K562 (cell line): ENCODE measurements at regions not wholly inside any gene's neighbourhood (a gene's known extent, or its start where the extent isn't known, plus 50 kb on each side); places are given as distances from the start of the nearest gene placed in this dataset.

Experiments used
- ATAC-seq: fragments of 200-7000 bp; cut with Tn5 transposase; 3 replicates; pipeline ENCODE4 v1.9.1; 2020; ENCODE audit warnings: moderate library complexity
- BruUV-seq: library from RNA; stranded (reverse); fragments of 400-500 nt; replicated peaks from 2 replicates; lab custom pipeline; 2021; lab: Mats Ljungman, UMichigan
- CTCF ChIA-PET: fragments of 300-600 bp; formaldehyde crosslinking; extraction: SDS; loops from one replicate; lab custom pipeline; 2021; ENCODE audit warnings: low intra/inter-chr PET ratio; lab: Yijun Ruan, JAX
- POLR2A ChIA-PET: fragments of 300-600, 350-650 bp; sonication (Branson Sonifier 250); formaldehyde crosslinking; extraction: SDS; loops from one replicate; lab custom pipeline; 2021; ENCODE audit warnings: antibody characterized with exemption, inconsistent platforms; lab: Yijun Ruan, JAX
- DNase-seq, 4 experiments: peaks; one replicate each; pipeline versions ENCODE4 v3.0.0 to v3.0.0-alpha.2; 2011 to 2018; ENCODE audit warnings: low spot score in 3 of 4, mixed read lengths in 3 of 4; ENCODE audit errors: extremely low read depth in 1 of 4
- FAIRE-seq: peaks from 2 replicates; lab custom pipeline; 2011; peaks lifted over from hg19 to GRCh38; lab: Jason Lieb, UNC
- H2AFZ ChIP-seq: 2 replicates; pipeline ENCODE4 v1.6.0; 2011; ENCODE audit warnings: low read depth, low read length, control low read depth, inconsistent platforms
- H3K27ac ChIP-seq: fragments of 200-600 bp; 3 replicates; pipeline ENCODE4 v1.8.0; 2011; ENCODE audit warnings: low read depth, mild to moderate bottlenecking, control low read depth, inconsistent platforms, low read length, moderate library complexity, mixed read lengths; ENCODE audit errors: extremely low read depth
- H3K27me3 ChIP-seq, 2 experiments: fragments of 300-600 bp in 1 of 2; 2 replicates in 1 of 2; 3 replicates in 1 of 2; pipeline versions ENCODE4 v1.6.0 to v1.8.0; 2011; ENCODE audit warnings: inconsistent platforms in 2 of 2, low read length in 2 of 2, mild to moderate bottlenecking in 1 of 2, mixed read lengths in 1 of 2, moderate library complexity in 1 of 2; ENCODE audit not compliant: control insufficient read depth in 2 of 2, insufficient read depth in 2 of 2
- H3K36me3 ChIP-seq: fragments of 300-600 bp; 3 replicates; pipeline ENCODE4 v1.8.0; 2011; ENCODE audit warnings: mild to moderate bottlenecking, low read length, inconsistent platforms; ENCODE audit not compliant: control insufficient read depth, insufficient read depth
- H3K4me1 ChIP-seq, 2 experiments: fragments of 200-600 bp in 1 of 2; replicated peaks in 1 of 2; 2 replicates in 1 of 2; 3 replicates in 1 of 2; pipeline versions ENCODE4 v1.5.1 to v1.8.0; 2011; ENCODE audit warnings: inconsistent platforms in 2 of 2, low read length in 2 of 2, mild to moderate bottlenecking in 1 of 2, mixed read lengths in 1 of 2, moderate library complexity in 1 of 2; ENCODE audit not compliant: control insufficient read depth in 2 of 2, insufficient read depth in 2 of 2
- H3K4me2 ChIP-seq: 2 replicates; pipeline ENCODE4 v1.6.1; 2011; ENCODE audit warnings: low read length, control low read depth, inconsistent platforms, mixed read lengths; ENCODE audit not compliant: insufficient read depth
- H3K4me3 ChIP-seq: fragments of 200-600 bp; sonication (generic), shearing (Covaris generic); 2 replicates; pipeline ENCODE4 v1.5.1; 2016; ENCODE audit warnings: control low read depth, inconsistent platforms
- H3K79me2 ChIP-seq: fragments of 200-600 bp; 3 replicates; pipeline ENCODE4 v1.8.0; 2011; ENCODE audit warnings: low read length, inconsistent platforms; ENCODE audit not compliant: control insufficient read depth, insufficient read depth
- H3K9ac ChIP-seq, 2 experiments: 2 replicates each; pipeline versions ENCODE4 v1.6.0 to v1.6.1; 2011; ENCODE audit warnings: low read depth in 2 of 2, low read length in 2 of 2, control low read depth in 1 of 2, inconsistent platforms in 1 of 2, mild to moderate bottlenecking in 1 of 2, mixed read lengths in 1 of 2; ENCODE audit not compliant: insufficient read depth in 1 of 2
- H3K9me1 ChIP-seq: one replicate; pipeline ENCODE4 v1.6.0; 2011; ENCODE audit warnings: inconsistent platforms, mild to moderate bottlenecking, low read length, moderate library complexity; ENCODE audit not compliant: control insufficient read depth, insufficient read depth
- H3K9me3 ChIP-seq: replicated peaks from 2 replicates; pipeline ENCODE4 v1.5.1; 2011; ENCODE audit warnings: low read depth, low read length, inconsistent platforms; ENCODE audit not compliant: control insufficient read depth, insufficient read depth
- H4K20me1 ChIP-seq: replicated peaks from 2 replicates; pipeline ENCODE4 v1.6.1; 2011; ENCODE audit warnings: low read length, inconsistent platforms, mixed read lengths; ENCODE audit not compliant: control insufficient read depth, insufficient read depth
- CTCFL ChIP-seq: IDR thresholded peaks from 2 replicates; pipeline ENCODE4 v1.6.1; 2011; ENCODE audit warnings: borderline replicate concordance, low read depth, mild to moderate bottlenecking, moderate library complexity, low read length; ENCODE audit not compliant: insufficient read depth, poor library complexity, severe bottlenecking
- HIVEP1 ChIP-seq: fragments of 250-450 bp; sonication (Bioruptor Pico); IDR thresholded peaks from 2 replicates; pipeline ENCODE4 v1.4.0; 2020; ENCODE audit warnings: mild to moderate bottlenecking
- HNRNPUL1 ChIP-seq: fragments of 200-400 bp; formaldehyde crosslinking; IDR thresholded peaks from 2 replicates; pipeline ENCODE4 v1.6.1; 2017; ENCODE audit warnings: low read length
- KAT2B ChIP-seq: IDR thresholded peaks from one replicate; pipeline ENCODE4 v1.6.1; 2012; ENCODE audit warnings: low read depth, mild to moderate bottlenecking, control low read depth, inconsistent platforms, low read length, moderate library complexity
- KDM2B ChIP-seq: fragments of 250-450 bp; sonication (Bioruptor Pico); IDR thresholded peaks from 2 replicates; pipeline ENCODE4 v1.8.0; 2021; ENCODE audit warnings: mild to moderate bottlenecking, moderate library complexity
- SMARCA4 ChIP-seq: fragments of 450-650 bp; IDR thresholded peaks from 2 replicates; pipeline ENCODE4 v1.6.1; 2016
- SMARCC2 ChIP-seq: fragments of 450-650 bp; IDR thresholded peaks from 2 replicates; pipeline ENCODE4 v1.6.1; 2017; ENCODE audit warnings: antibody characterized with exemption, moderate library complexity, mild to moderate bottlenecking, low read depth
- ZNF165 ChIP-seq: fragments of 250-450 bp; sonication (Bioruptor Pico); IDR thresholded peaks from 2 replicates; pipeline ENCODE4 v1.4.0; 2020; ENCODE audit warnings: borderline replicate concordance
- ZNF431 ChIP-seq: sonication (generic); formaldehyde crosslinking; IDR thresholded peaks from 2 replicates; pipeline ENCODE4 v1.8.0; 2022; ENCODE audit warnings: mild to moderate bottlenecking, missing genetic modification reagents
- ZNF57 ChIP-seq: fragments of 450-650 bp; formaldehyde crosslinking; IDR thresholded peaks from 2 replicates; pipeline ENCODE4 v1.4.0; 2020; ENCODE audit warnings: mild to moderate bottlenecking, moderate library complexity
- ZNF655 ChIP-seq: fragments of 250-450 bp; sonication (Bioruptor Pico); IDR thresholded peaks from 2 replicates; pipeline ENCODE4 v1.5.0; 2021
- ZNF79 ChIP-seq: fragments of 250-450 bp; sonication (Bioruptor Pico); IDR thresholded peaks from 2 replicates; pipeline ENCODE4 v1.4.0; 2020; ENCODE audit warnings: low read depth, mild to moderate bottlenecking, moderate library complexity
- WGBS: fragments of 100-300 bp; shearing (Covaris generic); methylation state at CpG from one replicate; pipeline ENCODE4 v1.1.6; 2016; ENCODE audit warnings: low coverage, mixed read lengths; ENCODE audit not compliant: insufficient coverage; ENCODE audit errors: missing lambda C conversion rate; 5-methylcytosine and 5-hydroxymethylcytosine counted together
- in situ Hi-C: fragments of 300-500 bp; cut with MboI; formaldehyde crosslinking; loops from 4 replicates; pipeline ENCODE4 v1.15.0; 2018; ENCODE audit warnings: inconsistent platforms, mixed read lengths
- intact Hi-C: fragments of 100-400 bp; cut with micrococcal nuclease; formaldehyde crosslinking; loops from 2 replicates; pipeline ENCODE4 v1.14.2; 2022
- TF ChIP-seq, protein P1 (sequence below), 2 experiments: fragments of 450-650 bp in 1 of 2; sonication (generic) in 1 of 2; formaldehyde crosslinking in 1 of 2; IDR thresholded peaks in 1 of 2; conservative IDR thresholded peaks in 1 of 2; 2 replicates each; pipeline versions ENCODE4 v1.6.1 to v1.8.1; 2016 to 2023; ENCODE audit warnings: mild to moderate bottlenecking in 2 of 2, moderate library complexity in 2 of 2, inconsistent platforms in 1 of 2, missing genetic modification reagents in 1 of 2
- TF ChIP-seq, protein P2 (sequence below): sonication (generic); formaldehyde crosslinking; IDR thresholded peaks from 2 replicates; pipeline ENCODE4 v1.5.0; 2020; ENCODE audit warnings: missing genetic modification reagents

- no peaks in the 10 kb centered on the region for H3K9me1 ChIP-seq
- no peak for ATAC-seq
- in situ Hi-C loops (no loop called here), intact Hi-C loops (loop anchor here (10.0 kb wide), 1 partner anchor 743 kb away; no protein-coding TSS in a partner anchor)
- no peak for DNase-seq
- ChIA-PET POLR2A (interaction anchor here (0.9 kb wide), 1 partner anchor 12 kb away, joined by 4 read pairs; no protein-coding TSS in a partner anchor), CTCF (no interaction called here)
- no peak overlapping the region for H3K4me2 ChIP-seq
- H3K27me3 ChIP-seq = no peaks in the 10 kb centered on the region
- no peak overlapping the region for H3K9ac ChIP-seq
- no peaks in the 10 kb centered on the region for H3K9me3 ChIP-seq
- H3K36me3 ChIP-seq = no peaks in the 10 kb centered on the region
- no peaks in the 10 kb centered on the region for H3K4me1 ChIP-seq
- 5% methylated on average over 2 of the region's 2 CpGs for WGBS
- no peak overlapping the region for H3K27ac ChIP-seq
- H3K79me2 ChIP-seq = no peaks in the 10 kb centered on the region
- H4K20me1 ChIP-seq = no peaks in the 10 kb centered on the region
- H3K4me3 ChIP-seq = no peak overlapping the region
- H2AFZ ChIP-seq = no peak overlapping the region
- no TSS peak for BruUV-seq
- no peak for FAIRE-seq
- no peak for TF ChIP-seq HIVEP1 (CRISPR knock-in tag)
- TF ChIP-seq ZNF431 (CRISPR knock-in tag) = no peak
- TF ChIP-seq, protein P1, sequence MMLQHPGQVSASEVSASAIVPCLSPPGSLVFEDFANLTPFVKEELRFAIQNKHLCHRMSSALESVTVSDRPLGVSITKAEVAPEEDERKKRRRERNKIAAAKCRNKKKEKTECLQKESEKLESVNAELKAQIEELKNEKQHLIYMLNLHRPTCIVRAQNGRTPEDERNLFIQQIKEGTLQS (IDR thresholded peaks at IDR 0.05) = no peak
- TF ChIP-seq, protein P1 (CRISPR knock-in tag; conservative IDR thresholded peaks at IDR 0.05) = no peak
- no peak for TF ChIP-seq SMARCA4
- no peak for TF ChIP-seq ZNF165 (CRISPR knock-in tag)
- TF ChIP-seq, protein P2, sequence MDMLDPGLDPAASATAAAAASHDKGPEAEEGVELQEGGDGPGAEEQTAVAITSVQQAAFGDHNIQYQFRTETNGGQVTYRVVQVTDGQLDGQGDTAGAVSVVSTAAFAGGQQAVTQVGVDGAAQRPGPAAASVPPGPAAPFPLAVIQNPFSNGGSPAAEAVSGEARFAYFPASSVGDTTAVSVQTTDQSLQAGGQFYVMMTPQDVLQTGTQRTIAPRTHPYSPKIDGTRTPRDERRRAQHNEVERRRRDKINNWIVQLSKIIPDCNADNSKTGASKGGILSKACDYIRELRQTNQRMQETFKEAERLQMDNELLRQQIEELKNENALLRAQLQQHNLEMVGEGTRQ = no peak
- no peak for TF ChIP-seq SMARCC2
- no peak for TF ChIP-seq ZNF79 (CRISPR knock-in tag)
- no peak for TF ChIP-seq KAT2B
- no peak for TF ChIP-seq ZNF57
- TF ChIP-seq CTCFL = no peak
- no peak for TF ChIP-seq KDM2B (CRISPR knock-in tag)
- no peak for TF ChIP-seq ZNF655
- no peak for TF ChIP-seq HNRNPUL1
Observed at GRCh38 chr19:27971869-27972268, 1241.1 kb downstream of the UQCRFS1 start.
